ENCODE measurements at regions not wholly inside any gene's neighbourhood (a gene's known extent, or its start where the extent isn't known, plus 50 kb on each side); places are given as distances from the start of the nearest gene placed in this dataset.
"Not testable (repeated sequence)": the region's sequence is repeated elsewhere in the genome, so short reads cannot be mapped to it uniquely, and the experiment has no call there.

DNA sequence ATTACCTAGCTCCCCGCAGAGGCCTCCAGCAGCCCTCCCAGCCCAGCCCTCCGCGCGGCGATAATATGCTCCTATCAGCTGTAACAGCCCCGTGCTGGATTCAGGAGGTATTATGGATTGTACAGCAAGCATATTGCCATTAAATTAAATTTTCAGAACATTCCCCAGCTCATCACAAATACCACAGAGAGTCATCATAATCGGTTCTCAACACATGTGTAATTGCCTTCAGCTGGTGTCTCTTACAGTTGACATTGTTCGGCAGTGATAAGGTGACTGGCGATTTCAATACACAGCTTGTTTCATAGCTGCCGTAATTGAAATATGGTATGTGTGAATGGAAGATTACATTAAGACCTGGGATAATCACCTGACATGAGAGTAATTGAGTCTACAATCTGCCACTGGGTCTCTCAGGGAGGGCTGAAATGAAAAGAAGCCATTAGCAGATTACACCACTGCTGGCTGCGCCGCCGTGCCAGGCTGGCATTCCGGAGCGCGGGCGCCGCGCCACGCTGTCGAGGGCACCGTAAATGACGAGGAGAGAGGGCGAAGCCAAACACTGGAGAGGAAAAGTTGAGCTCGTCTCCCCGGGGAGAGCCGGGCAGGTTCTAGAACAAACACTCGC is 549.4 kb upstream of the SALL3 start:
- no peak for DNase-seq

DNA sequence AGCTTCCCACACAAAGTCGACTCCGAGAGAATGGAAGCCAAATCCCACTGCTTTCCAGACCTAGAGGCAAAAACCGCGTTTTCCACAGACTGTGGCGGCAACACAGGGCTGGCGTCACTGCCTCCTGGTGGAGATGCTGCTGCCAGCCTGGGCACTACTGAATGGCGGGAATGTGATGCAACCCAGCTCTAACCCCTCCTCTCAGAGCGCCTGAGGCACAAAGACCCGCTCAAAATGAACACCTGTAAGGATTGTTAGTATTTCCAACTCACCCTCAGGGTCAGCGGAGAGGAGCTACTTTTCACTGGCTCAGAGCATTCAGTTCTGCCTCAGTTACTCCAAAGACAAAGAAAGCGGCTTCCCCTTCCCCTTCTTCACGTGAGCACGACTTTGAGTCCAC is 548.0 kb upstream of the SALL3 start:
- DNase-seq = no peak

DNA sequence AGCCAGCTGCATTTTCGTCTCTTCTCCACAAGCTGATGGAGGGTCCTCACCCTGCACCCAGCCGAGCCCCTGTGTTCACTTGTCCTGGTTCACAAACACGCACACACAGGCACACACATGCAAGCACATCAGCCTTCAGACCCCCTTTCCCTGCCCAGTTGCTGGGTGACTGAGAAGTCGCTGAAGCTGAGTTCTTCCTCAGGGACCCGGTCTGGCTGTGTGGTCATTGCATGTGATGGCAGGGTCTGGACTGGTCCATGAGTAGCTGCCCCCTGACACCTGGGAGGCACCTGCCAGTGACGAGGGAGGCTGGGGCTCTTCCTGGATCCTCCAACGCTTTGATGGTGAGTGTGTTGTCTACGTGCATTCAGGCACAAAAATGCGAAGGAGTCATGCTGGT is 546.1 kb upstream of the SALL3 start:
- no peak for DNase-seq

DNA sequence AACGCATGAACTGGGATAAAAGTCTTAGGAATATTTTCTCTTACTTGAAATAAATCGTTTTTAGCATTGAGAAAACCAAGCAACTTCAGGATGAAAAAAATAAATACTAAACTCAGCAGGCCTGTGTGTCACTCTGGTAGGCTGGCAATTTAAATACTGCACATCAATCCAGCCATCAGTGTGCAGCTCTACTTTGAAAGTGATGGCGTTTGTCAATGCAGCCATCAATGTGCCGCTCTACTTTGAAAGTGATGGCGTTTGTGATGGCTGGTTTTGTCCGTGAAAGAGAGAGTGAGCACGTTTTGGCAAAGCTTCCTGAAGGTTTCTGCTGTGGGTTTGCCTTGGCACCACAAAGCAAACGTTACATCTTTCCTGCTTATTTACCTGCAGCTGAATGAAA is 543.5 kb upstream of the SALL3 start:
- no peak for DNase-seq

- DNase-seq = not testable (repeated sequence)
Measured at GRCh38 chr18:78438235-78438634, 541.4 kb upstream of the SALL3 start.

- DNase-seq = no peak
Measured at GRCh38 chr18:78445880-78446279, 533.7 kb upstream of the SALL3 start.

- no peak for DNase-seq
Measured at GRCh38 chr18:78447211-78447610, 532.4 kb upstream of the SALL3 start.

- no peak for DNase-seq
Measured at GRCh38 chr18:78448106-78448505, 531.5 kb upstream of the SALL3 start.

DNA sequence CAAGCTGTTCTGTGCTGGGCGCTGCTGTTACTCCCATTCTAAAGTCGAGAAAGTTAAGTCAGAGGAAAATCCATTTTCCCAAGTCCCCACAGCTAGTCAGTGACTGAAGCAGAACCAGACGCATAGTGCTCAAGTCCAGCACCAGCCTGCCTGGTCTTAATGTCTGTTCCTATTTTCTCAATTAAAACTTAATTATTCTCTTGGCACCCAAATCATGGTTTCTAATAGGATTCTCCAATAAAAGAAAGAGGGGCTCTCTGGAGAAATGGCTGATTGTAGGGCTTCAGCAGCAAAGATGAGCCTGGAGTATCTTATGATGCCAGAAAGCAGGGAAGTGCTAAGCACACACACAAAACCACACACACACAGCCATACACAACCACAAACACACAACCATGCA is 531.0 kb upstream of the SALL3 start:
- no peak for DNase-seq

DNA sequence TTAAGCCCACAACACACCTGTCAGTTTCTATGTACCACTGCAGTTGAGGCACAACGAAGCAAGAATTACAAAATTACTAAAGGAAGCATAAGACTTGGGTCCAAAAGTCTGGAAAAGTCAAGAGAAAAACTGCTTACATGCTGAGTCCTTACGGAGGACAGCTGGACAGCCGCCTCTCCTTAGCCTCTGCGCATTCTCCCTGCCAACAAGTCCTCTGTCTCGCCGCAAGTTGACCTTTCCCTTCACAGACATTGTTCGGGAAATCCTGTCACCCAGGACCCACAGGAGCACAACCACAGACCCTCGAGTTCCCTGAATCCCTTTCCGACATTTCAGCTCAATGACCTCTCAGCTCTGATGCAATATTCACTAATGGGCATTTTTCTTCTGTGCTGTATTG is 525.4 kb upstream of the SALL3 start:
- no peak for DNase-seq

DNA sequence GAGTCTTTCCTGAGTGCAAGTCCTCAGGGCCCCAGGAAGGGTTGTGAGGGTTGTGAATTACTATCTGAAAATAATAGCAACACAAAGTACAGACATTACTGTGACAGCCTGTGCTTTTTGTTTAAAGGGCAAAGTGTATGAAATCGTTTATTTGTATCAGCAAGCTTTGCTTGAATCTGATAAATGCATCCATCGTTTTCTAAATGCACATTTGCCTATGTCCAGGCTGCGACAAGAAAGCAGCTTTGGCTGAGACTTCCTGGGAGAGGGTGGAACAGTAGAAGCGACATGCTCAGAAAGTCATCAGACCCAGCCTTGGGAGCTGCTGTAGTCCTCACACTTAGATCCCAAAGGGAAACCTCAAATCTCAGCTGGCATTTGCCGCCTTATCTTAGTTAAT is 524.2 kb upstream of the SALL3 start:
- DNase-seq = no peak

DNA sequence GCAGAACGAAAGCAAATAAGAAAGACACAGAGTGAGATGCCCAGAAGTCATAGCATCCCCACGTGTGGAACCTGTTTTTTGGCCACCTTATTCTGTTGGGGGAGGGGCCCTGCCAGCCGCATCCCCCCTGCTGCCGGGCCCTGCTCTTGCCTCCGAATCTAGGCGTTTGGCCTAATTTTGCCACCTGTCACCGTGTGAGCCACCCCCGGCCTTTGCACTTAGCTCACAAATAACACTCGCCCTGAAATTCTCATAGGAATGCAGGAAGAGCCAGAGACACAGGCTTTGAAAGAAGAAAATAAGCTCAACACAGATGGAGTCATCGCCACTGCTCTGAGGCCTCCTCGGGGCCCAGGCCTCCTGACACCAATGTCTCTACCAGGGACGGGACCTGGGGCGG is 522.6 kb upstream of the SALL3 start:
- DNase-seq = no peak

- DNase-seq = no peak
Measured at GRCh38 chr18:78457731-78458130, 521.9 kb upstream of the SALL3 start.

GRCh38 chr18:78458356-78458755 is 521.3 kb upstream of the SALL3 start:
- DNase-seq = no peak

GRCh38 chr18:78459668-78460067 is 520.0 kb upstream of the SALL3 start:
- no peak for DNase-seq

GRCh38 chr18:78460558-78460957 is 519.1 kb upstream of the SALL3 start:
- DNase-seq = no peak

GRCh38 chr18:78473563-78473962 is 506.1 kb upstream of the SALL3 start:
- DNase-seq = no peak

- DNase-seq = no peak
Measured at GRCh38 chr18:78477840-78478239, 501.8 kb upstream of the SALL3 start.

GRCh38 chr18:78479443-78479842 is 500.2 kb upstream of the SALL3 start:
- no peak for DNase-seq

- DNase-seq = no peak
Measured at GRCh38 chr18:78480262-78481054, 499.2 kb upstream of the SALL3 start.

DNA sequence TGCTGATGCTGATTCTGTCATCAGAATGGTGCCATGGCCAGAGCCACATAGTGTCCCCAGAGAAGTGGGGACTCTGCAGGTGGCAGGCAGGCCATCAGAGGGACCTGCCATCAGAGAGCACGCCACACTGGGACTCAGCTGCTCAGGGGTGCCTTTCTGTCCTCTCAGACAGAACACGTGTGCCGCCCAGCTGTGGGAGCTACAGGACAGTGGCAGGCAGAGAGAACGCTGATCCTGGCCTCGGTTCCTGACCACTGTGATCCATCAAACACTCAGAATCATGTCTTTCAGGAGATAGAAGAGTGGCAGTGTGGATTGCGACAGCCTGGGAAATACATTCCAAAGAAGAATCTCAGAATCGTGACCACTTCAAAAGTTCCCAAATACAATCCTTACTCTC is 497.2 kb upstream of the SALL3 start:
- DNase-seq = no peak

DNA sequence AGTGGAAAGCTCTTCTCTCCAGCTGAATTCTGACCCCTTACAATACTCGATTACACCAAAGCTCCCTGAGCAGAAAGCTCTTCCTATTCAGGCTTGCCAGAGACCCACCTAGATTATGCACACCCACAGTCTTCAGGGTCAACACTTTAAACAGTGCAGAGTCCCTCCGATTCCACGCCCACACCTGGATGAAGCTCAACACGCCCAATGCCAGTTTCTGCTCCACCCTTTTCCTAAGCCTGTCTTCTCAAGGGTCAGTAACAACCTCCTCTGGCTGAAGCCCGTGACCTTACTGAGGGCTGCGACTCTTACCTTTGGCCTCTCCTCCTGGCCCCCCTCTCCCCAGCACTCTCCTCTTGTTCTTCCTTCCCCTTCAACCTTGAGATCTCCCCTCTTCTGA is 492.0 kb upstream of the SALL3 start:
- no peak for DNase-seq

GRCh38 chr18:78492064-78492812 is 487.4 kb upstream of the SALL3 start:
- DNase-seq = no peak

DNA sequence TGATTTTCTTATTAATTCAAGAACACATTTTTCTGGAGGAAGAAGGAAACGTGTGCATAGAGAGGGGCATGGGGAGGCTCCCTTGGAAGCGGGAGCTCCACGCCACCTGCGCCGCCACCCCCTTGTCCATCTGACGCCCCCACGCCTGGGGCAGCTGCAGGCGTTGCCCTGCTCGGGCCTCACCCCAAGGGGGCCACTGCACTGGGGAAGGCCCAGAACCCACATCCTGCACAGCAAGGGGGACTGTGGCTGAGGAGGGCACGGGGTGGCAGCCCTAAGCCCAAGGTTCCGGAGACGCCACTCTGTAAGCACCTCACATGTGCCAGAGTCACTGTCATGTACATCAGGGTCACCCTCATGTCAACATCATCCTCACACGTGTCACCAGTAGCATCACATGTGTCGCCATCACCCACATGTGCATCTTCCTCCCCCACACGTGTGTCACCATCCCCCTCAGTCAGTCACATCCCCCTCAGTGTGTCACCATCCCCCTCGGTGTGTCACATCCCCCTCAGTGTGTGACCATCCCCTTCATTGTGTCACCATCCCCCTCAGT is 486.7 kb upstream of the SALL3 start:
- DNase-seq = no peak
